HK-2 (cell line): ENCODE measurements at regions not wholly inside any gene's neighbourhood (a gene's known extent, or its start where the extent isn't known, plus 50 kb on each side); places are given as distances from the start of the nearest gene placed in this dataset.
"Not testable (repeated sequence)": the region's sequence is repeated elsewhere in the genome, so short reads cannot be mapped to it uniquely, and the experiment has no call there.

Experiments used
- DNase-seq: peaks from one replicate; pipeline ENCODE4 v3.0.0-alpha.2; 2018; ENCODE audit not compliant: unreplicated experiment

GRCh38 chr2:52308156-52308555 lies 1276.2 kb upstream of the NRXN1 start:
- no peak for DNase-seq

GRCh38 chr2:52294628-52295027 lies 1262.7 kb upstream of the NRXN1 start:
- DNase-seq: no peak

- DNase-seq: no peak
Measured at GRCh38 chr2:52292801-52293200, 1260.9 kb upstream of the NRXN1 start.

GRCh38 chr2:52289741-52290140 lies 1257.8 kb upstream of the NRXN1 start:
- DNase-seq: no peak

- DNase-seq: no peak
Measured at GRCh38 chr2:52288596-52288995, 1256.7 kb upstream of the NRXN1 start.

GRCh38 chr2:52269696-52270485 lies 1238.0 kb upstream of the NRXN1 start:
- no peak for DNase-seq

- DNase-seq: no peak
Measured at GRCh38 chr2:52264911-52265310, 1233.0 kb upstream of the NRXN1 start.

- no peak for DNase-seq
Measured at GRCh38 chr2:52264488-52264887, 1232.6 kb upstream of the NRXN1 start.

GRCh38 chr2:52260904-52261303 lies 1229.0 kb upstream of the NRXN1 start:
- DNase-seq: no peak

- DNase-seq: not testable (repeated sequence)
Measured at GRCh38 chr2:52258967-52259366, 1227.0 kb upstream of the NRXN1 start.

GRCh38 chr2:52258038-52258437 lies 1226.1 kb upstream of the NRXN1 start:
- DNase-seq: no peak

GRCh38 chr2:52253416-52253980 lies 1221.6 kb upstream of the NRXN1 start:
- no peak for DNase-seq

- no peak for DNase-seq
Measured at GRCh38 chr2:52238782-52239181, 1206.8 kb upstream of the NRXN1 start.

- DNase-seq: no peak
Measured at GRCh38 chr2:52222128-52222527, 1190.2 kb upstream of the NRXN1 start.

GRCh38 chr2:52220393-52220792 lies 1188.5 kb upstream of the NRXN1 start:
- DNase-seq: no peak

GRCh38 chr2:52210611-52211010 lies 1178.7 kb upstream of the NRXN1 start:
- no peak for DNase-seq

- DNase-seq: no peak
Measured at GRCh38 chr2:52210161-52210560, 1178.2 kb upstream of the NRXN1 start.

- no peak for DNase-seq
Measured at GRCh38 chr2:52194342-52194741, 1162.4 kb upstream of the NRXN1 start.

GRCh38 chr2:52193804-52194203 lies 1161.9 kb upstream of the NRXN1 start:
- no peak for DNase-seq

GRCh38 chr2:52192656-52193055 lies 1160.7 kb upstream of the NRXN1 start:
- no peak for DNase-seq

- DNase-seq: no peak
Measured at GRCh38 chr2:52181080-52181479, 1149.1 kb upstream of the NRXN1 start.

GRCh38 chr2:52178845-52179244 lies 1146.9 kb upstream of the NRXN1 start:
- DNase-seq: no peak

- no peak for DNase-seq
Measured at GRCh38 chr2:52145005-52145404, 1113.1 kb upstream of the NRXN1 start.

- no peak for DNase-seq
Measured at GRCh38 chr2:52144590-52144989, 1112.7 kb upstream of the NRXN1 start.
